ENCODE measurements at regions not wholly inside any gene's neighbourhood (a gene's known extent, or its start where the extent isn't known, plus 50 kb on each side); places are given as distances from the start of the nearest gene placed in this dataset.

- H3K9me3 ChIP-seq (ENCODE audit: control insufficient read depth, insufficient read depth, low read length): no peaks in the 10 kb centered on the region
- no peaks in the 10 kb centered on the region for H3K27me3 ChIP-seq (ENCODE audit: control insufficient read depth, insufficient read depth, low read length)
- WGBS (ENCODE audit: insufficient coverage): 37% methylated on average over 5 of the region's 5 CpGs
- peaks cover 11% of the 10 kb centered on the region for H3K4me1 ChIP-seq (ENCODE audit: control insufficient read depth, insufficient read depth, low read length)
- peaks cover 31% of the 10 kb centered on the region for H3K36me3 ChIP-seq (ENCODE audit: control insufficient read depth, insufficient read depth, low read length)
- H3K27ac ChIP-seq (ENCODE audit: low read depth, low read length): no peak overlapping the region
- no peak overlapping the region for H3K4me3 ChIP-seq (ENCODE audit: low read depth, low read length)
- DNase-seq (ENCODE audit: low read depth in 4 of 6, low spot score in 6 of 6): peak in 1 of 6 donors; percentile 51
Observed at GRCh38 chr2:74045454-74045853, 60.7 kb downstream of the TET3 start.

GRCh38 chr2:74046441-74046840 lies 61.7 kb downstream of the TET3 start:
- peaks cover 9% of the 10 kb centered on the region for H3K4me1 ChIP-seq (ENCODE audit: control insufficient read depth, insufficient read depth, low read length)
- H3K27ac ChIP-seq (ENCODE audit: low read depth, low read length): no peak overlapping the region
- WGBS (ENCODE audit: insufficient coverage): 97% methylated on average over 17 of the region's 17 CpGs

GRCh38 chr2:74047152-74047551 lies 62.4 kb downstream of the TET3 start:
- H3K4me3 ChIP-seq (ENCODE audit: low read depth, low read length): no peak overlapping the region
- DNase-seq (ENCODE audit: low read depth in 4 of 6, low spot score in 6 of 6): no peak
- H3K27me3 ChIP-seq (ENCODE audit: control insufficient read depth, insufficient read depth, low read length): no peaks in the 10 kb centered on the region
- H3K27ac ChIP-seq (ENCODE audit: low read depth, low read length): no peak overlapping the region
- WGBS (ENCODE audit: insufficient coverage): 96% methylated on average over 14 of the region's 14 CpGs
- peaks cover 31% of the 10 kb centered on the region for H3K36me3 ChIP-seq (ENCODE audit: control insufficient read depth, insufficient read depth, low read length)
- peaks cover 9% of the 10 kb centered on the region for H3K4me1 ChIP-seq (ENCODE audit: control insufficient read depth, insufficient read depth, low read length)
- H3K9me3 ChIP-seq (ENCODE audit: control insufficient read depth, insufficient read depth, low read length): no peaks in the 10 kb centered on the region

More at GRCh38 chr2:74046441-74046840, 61.7 kb downstream of the TET3 start:
- no peak overlapping the region for H3K4me3 ChIP-seq (ENCODE audit: low read depth, low read length)
- H3K27me3 ChIP-seq (ENCODE audit: control insufficient read depth, insufficient read depth, low read length): no peaks in the 10 kb centered on the region
- no peaks in the 10 kb centered on the region for H3K9me3 ChIP-seq (ENCODE audit: control insufficient read depth, insufficient read depth, low read length)
- DNase-seq (ENCODE audit: low read depth in 4 of 6, low spot score in 6 of 6): no peak
- H3K36me3 ChIP-seq (ENCODE audit: control insufficient read depth, insufficient read depth, low read length): peaks cover 31% of the 10 kb centered on the region

GRCh38 chr2:74048147-74048546 lies 63.4 kb downstream of the TET3 start:
- Histone ChIP-seq H3K9me3 (ENCODE audit: control insufficient read depth, insufficient read depth, low read length) (no peaks in the 10 kb centered on the region), H3K4me3 (ENCODE audit: low read depth, low read length) (no peak overlapping the region), H3K4me1 (ENCODE audit: control insufficient read depth, insufficient read depth, low read length) (peaks cover 8% of the 10 kb centered on the region), H3K36me3 (ENCODE audit: control insufficient read depth, insufficient read depth, low read length) (peaks cover 31% of the 10 kb centered on the region), H3K27me3 (ENCODE audit: control insufficient read depth, insufficient read depth, low read length) (no peaks in the 10 kb centered on the region), H3K27ac (ENCODE audit: low read depth, low read length) (no peak overlapping the region)
- 96% methylated on average over 7 of the region's 7 CpGs for WGBS (ENCODE audit: insufficient coverage)
- DNase-seq (ENCODE audit: low read depth in 4 of 6, low spot score in 6 of 6): no peak

GRCh38 chr2:74048843-74049519 lies 64.3 kb downstream of the TET3 start:
- no peaks in the 10 kb centered on the region for H3K9me3 ChIP-seq (ENCODE audit: control insufficient read depth, insufficient read depth, low read length)
- peaks cover 4% of the 10 kb centered on the region for H3K4me1 ChIP-seq (ENCODE audit: control insufficient read depth, insufficient read depth, low read length)
- WGBS (ENCODE audit: insufficient coverage): 86% methylated on average over 8 of the region's 9 CpGs
- no peak overlapping the region for H3K4me3 ChIP-seq (ENCODE audit: low read depth, low read length)
- no peak overlapping the region for H3K27ac ChIP-seq (ENCODE audit: low read depth, low read length)
- no peaks in the 10 kb centered on the region for H3K27me3 ChIP-seq (ENCODE audit: control insufficient read depth, insufficient read depth, low read length)
- peaks cover 32% of the 10 kb centered on the region for H3K36me3 ChIP-seq (ENCODE audit: control insufficient read depth, insufficient read depth, low read length)
- no peak for DNase-seq (ENCODE audit: low read depth in 4 of 6, low spot score in 6 of 6)

- Histone ChIP-seq H3K4me3 (ENCODE audit: low read depth, low read length) (no peak overlapping the region), H3K27me3 (ENCODE audit: control insufficient read depth, insufficient read depth, low read length) (no peaks in the 10 kb centered on the region), H3K36me3 (ENCODE audit: control insufficient read depth, insufficient read depth, low read length) (peaks cover 34% of the 10 kb centered on the region), H3K27ac (ENCODE audit: low read depth, low read length) (no peak overlapping the region), H3K9me3 (ENCODE audit: control insufficient read depth, insufficient read depth, low read length) (no peaks in the 10 kb centered on the region), H3K4me1 (ENCODE audit: control insufficient read depth, insufficient read depth, low read length) (peaks cover 4% of the 10 kb centered on the region)
- WGBS (ENCODE audit: insufficient coverage): 100% methylated on average over 3 of the region's 5 CpGs
- no peak for DNase-seq (ENCODE audit: low read depth in 4 of 6, low spot score in 6 of 6)
Observed at GRCh38 chr2:74050151-74050550, 65.4 kb downstream of the TET3 start.

- no peak for DNase-seq (ENCODE audit: low read depth in 4 of 6, low spot score in 6 of 6)
- H3K9me3 ChIP-seq (ENCODE audit: control insufficient read depth, insufficient read depth, low read length): no peaks in the 10 kb centered on the region
- H3K27ac ChIP-seq (ENCODE audit: low read depth, low read length): no peak overlapping the region
- no CpG with 5 or more reads among the region's 1 CpG for WGBS (ENCODE audit: insufficient coverage)
- peaks cover 30% of the 10 kb centered on the region for H3K36me3 ChIP-seq (ENCODE audit: control insufficient read depth, insufficient read depth, low read length)
- H3K27me3 ChIP-seq (ENCODE audit: control insufficient read depth, insufficient read depth, low read length): no peaks in the 10 kb centered on the region
- no peak overlapping the region for H3K4me3 ChIP-seq (ENCODE audit: low read depth, low read length)
- peaks cover 4% of the 10 kb centered on the region for H3K4me1 ChIP-seq (ENCODE audit: control insufficient read depth, insufficient read depth, low read length)
Observed at GRCh38 chr2:74051504-74051903, 66.8 kb downstream of the TET3 start.

GRCh38 chr2:74052732-74053710 lies 68.3 kb downstream of the TET3 start:
- H3K27ac ChIP-seq (ENCODE audit: low read depth, low read length): no peak overlapping the region

GRCh38 chr2:74053959-74054715 lies 69.4 kb downstream of the TET3 start:
- no peaks in the 10 kb centered on the region for H3K9me3 ChIP-seq (ENCODE audit: control insufficient read depth, insufficient read depth, low read length)
- H3K27me3 ChIP-seq (ENCODE audit: control insufficient read depth, insufficient read depth, low read length): no peaks in the 10 kb centered on the region
- DNase-seq (ENCODE audit: low read depth in 4 of 6, low spot score in 6 of 6): no peak
- no peak overlapping the region for H3K27ac ChIP-seq (ENCODE audit: low read depth, low read length)
- 88% methylated on average over 4 of the region's 4 CpGs for WGBS (ENCODE audit: insufficient coverage)
- H3K36me3 ChIP-seq (ENCODE audit: control insufficient read depth, insufficient read depth, low read length): peaks cover 6% of the 10 kb centered on the region
- H3K4me3 ChIP-seq (ENCODE audit: low read depth, low read length): no peak overlapping the region
- no peaks in the 10 kb centered on the region for H3K4me1 ChIP-seq (ENCODE audit: control insufficient read depth, insufficient read depth, low read length)

More at GRCh38 chr2:74052732-74053710, 68.3 kb downstream of the TET3 start:
- no peaks in the 10 kb centered on the region for H3K9me3 ChIP-seq (ENCODE audit: control insufficient read depth, insufficient read depth, low read length)
- peak in 1 of 6 donors; percentile 56 for DNase-seq (ENCODE audit: low read depth in 4 of 6, low spot score in 6 of 6)
- H3K4me3 ChIP-seq (ENCODE audit: low read depth, low read length): no peak overlapping the region
- peaks cover 15% of the 10 kb centered on the region for H3K36me3 ChIP-seq (ENCODE audit: control insufficient read depth, insufficient read depth, low read length)
- H3K27me3 ChIP-seq (ENCODE audit: control insufficient read depth, insufficient read depth, low read length): no peaks in the 10 kb centered on the region
- WGBS (ENCODE audit: insufficient coverage): 81% methylated on average over 4 of the region's 8 CpGs
- peaks cover 4% of the 10 kb centered on the region for H3K4me1 ChIP-seq (ENCODE audit: control insufficient read depth, insufficient read depth, low read length)
